Astrocyte (in vitro differentiated cells and primary cell): ENCODE measurements at regions not wholly inside any gene's neighbourhood (a gene's known extent, or its start where the extent isn't known, plus 50 kb on each side); places are given as distances from the start of the nearest gene placed in this dataset.
A peak's percentile ranks its signal among the peaks of the same experiment; 100 is the strongest.

Experiments
- DNase-seq: peaks from one replicate; pipeline ENCODE4 v3.0.0-alpha.2; 2010; ENCODE audit warnings: low read depth
- FAIRE-seq: peaks from 2 replicates; lab custom pipeline; 2011; peaks lifted over from hg19 to GRCh38; lab: Jason Lieb, UNC
- H2AFZ ChIP-seq: 2 replicates; pipeline ENCODE4 v1.6.0; 2012; ENCODE audit warnings: low read depth, low read length, inconsistent platforms
- H3K27ac ChIP-seq: 2 replicates; pipeline ENCODE4 v1.5.1; 2011; ENCODE audit warnings: low read depth, low read length, inconsistent platforms
- H3K27me3 ChIP-seq: 2 replicates; pipeline ENCODE4 v1.6.0; 2011; ENCODE audit warnings: low read length, inconsistent platforms; ENCODE audit not compliant: insufficient read depth
- H3K36me3 ChIP-seq: 2 replicates; pipeline ENCODE4 v1.5.1; 2011; ENCODE audit warnings: low read length, inconsistent platforms; ENCODE audit not compliant: insufficient read depth
- H3K4me1 ChIP-seq: 2 replicates; pipeline ENCODE4 v1.5.1; 2011; ENCODE audit warnings: low read length, inconsistent platforms; ENCODE audit not compliant: insufficient read depth
- H3K4me2 ChIP-seq: 2 replicates; pipeline ENCODE4 v1.6.0; 2012; ENCODE audit warnings: low read length, inconsistent platforms
- H3K4me3 ChIP-seq: 2 replicates; pipeline ENCODE4 v1.5.1; 2011; ENCODE audit warnings: low read depth, mild to moderate bottlenecking, low read length, inconsistent platforms; ENCODE audit not compliant: insufficient read depth
- H3K79me2 ChIP-seq: 2 replicates; pipeline ENCODE4 v1.6.0; 2012; ENCODE audit warnings: mild to moderate bottlenecking, low read length, inconsistent platforms; ENCODE audit not compliant: insufficient read depth
- H3K9ac ChIP-seq: 2 replicates; pipeline ENCODE4 v1.6.0; 2012; ENCODE audit warnings: mild to moderate bottlenecking, low read length, inconsistent platforms
- H3K9me3 ChIP-seq: 2 replicates; pipeline ENCODE4 v1.5.1; 2012; ENCODE audit warnings: low read depth, mild to moderate bottlenecking, low read length, inconsistent platforms; ENCODE audit not compliant: insufficient read depth
- H4K20me1 ChIP-seq: 2 replicates; pipeline ENCODE4 v1.6.0; 2012; ENCODE audit warnings: low read length, inconsistent platforms; ENCODE audit not compliant: insufficient read depth
- H3K27ac Mint-ChIP-seq: one replicate; pipeline ENCODE4 v1.8.0; 2021; ENCODE audit warnings: mild to moderate bottlenecking, mixed read lengths; ENCODE audit not compliant: unreplicated experiment
- H3K27me3 Mint-ChIP-seq: one replicate; pipeline ENCODE4 v1.8.0; 2021; ENCODE audit warnings: low read depth, mixed read lengths; ENCODE audit not compliant: unreplicated experiment
- H3K36me3 Mint-ChIP-seq: one replicate; pipeline ENCODE4 v1.8.0; 2021; ENCODE audit warnings: low read depth, mixed read lengths; ENCODE audit not compliant: unreplicated experiment
- H3K4me1 Mint-ChIP-seq: one replicate; pipeline ENCODE4 v1.8.0; 2021; ENCODE audit warnings: low read depth, mixed read lengths; ENCODE audit not compliant: unreplicated experiment
- H3K4me3 Mint-ChIP-seq: one replicate; pipeline ENCODE4 v1.8.0; 2021; ENCODE audit warnings: mild to moderate bottlenecking, moderate library complexity, mixed read lengths; ENCODE audit not compliant: unreplicated experiment
- H3K9me3 Mint-ChIP-seq: one replicate; pipeline ENCODE4 v1.8.0; 2021; ENCODE audit warnings: mild to moderate bottlenecking, mixed read lengths; ENCODE audit not compliant: unreplicated experiment
- EZH2 ChIP-seq: IDR thresholded peaks from 2 replicates; pipeline ENCODE4 v1.6.1; 2012; ENCODE audit warnings: mild to moderate bottlenecking, low read length, inconsistent platforms; ENCODE audit not compliant: insufficient read depth
- TF ChIP-seq, protein P1 (sequence below): IDR thresholded peaks from 2 replicates; pipeline ENCODE4 v1.5.1; 2011; ENCODE audit warnings: low read depth, mild to moderate bottlenecking, inconsistent platforms, low read length, moderate library complexity; ENCODE audit not compliant: insufficient read depth

DNA sequence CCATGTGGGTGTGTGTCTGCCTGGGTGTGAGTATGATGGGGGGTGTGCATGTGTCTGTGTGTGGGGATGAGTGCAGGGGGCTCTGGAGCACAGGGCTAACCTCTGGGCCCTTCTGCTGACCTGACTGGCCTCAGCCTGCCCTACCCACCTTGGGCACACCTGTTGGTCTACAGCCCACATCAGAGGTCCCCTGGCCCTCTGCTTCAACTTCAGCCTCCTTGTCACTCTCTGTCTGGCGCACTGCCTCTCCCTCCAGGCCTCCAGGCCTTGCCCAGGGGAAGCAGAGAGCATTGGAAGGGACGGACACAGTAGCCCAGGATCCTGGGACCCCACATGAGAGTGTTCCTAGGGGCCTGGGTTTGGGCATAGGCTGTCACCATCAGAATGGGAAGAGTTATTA, 115.4 kb downstream of the EFNB1 start:
- no peaks in the 10 kb centered on the region for H3K36me3 ChIP-seq
- H3K4me1 Mint-ChIP-seq = peaks cover 8% of the 10 kb centered on the region
- TF ChIP-seq, protein P1, sequence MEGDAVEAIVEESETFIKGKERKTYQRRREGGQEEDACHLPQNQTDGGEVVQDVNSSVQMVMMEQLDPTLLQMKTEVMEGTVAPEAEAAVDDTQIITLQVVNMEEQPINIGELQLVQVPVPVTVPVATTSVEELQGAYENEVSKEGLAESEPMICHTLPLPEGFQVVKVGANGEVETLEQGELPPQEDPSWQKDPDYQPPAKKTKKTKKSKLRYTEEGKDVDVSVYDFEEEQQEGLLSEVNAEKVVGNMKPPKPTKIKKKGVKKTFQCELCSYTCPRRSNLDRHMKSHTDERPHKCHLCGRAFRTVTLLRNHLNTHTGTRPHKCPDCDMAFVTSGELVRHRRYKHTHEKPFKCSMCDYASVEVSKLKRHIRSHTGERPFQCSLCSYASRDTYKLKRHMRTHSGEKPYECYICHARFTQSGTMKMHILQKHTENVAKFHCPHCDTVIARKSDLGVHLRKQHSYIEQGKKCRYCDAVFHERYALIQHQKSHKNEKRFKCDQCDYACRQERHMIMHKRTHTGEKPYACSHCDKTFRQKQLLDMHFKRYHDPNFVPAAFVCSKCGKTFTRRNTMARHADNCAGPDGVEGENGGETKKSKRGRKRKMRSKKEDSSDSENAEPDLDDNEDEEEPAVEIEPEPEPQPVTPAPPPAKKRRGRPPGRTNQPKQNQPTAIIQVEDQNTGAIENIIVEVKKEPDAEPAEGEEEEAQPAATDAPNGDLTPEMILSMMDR = no peak
- no peak for TF ChIP-seq EZH2
- H3K9me3 Mint-ChIP-seq = peaks cover 1% of the 10 kb centered on the region
- FAIRE-seq = no peak
- H3K9ac ChIP-seq = no peak overlapping the region
- H3K9me3 ChIP-seq = no peaks in the 10 kb centered on the region
- H3K36me3 Mint-ChIP-seq = no peaks in the 10 kb centered on the region
- no peak overlapping the region for H3K4me3 Mint-ChIP-seq
- no peak overlapping the region for H3K4me2 ChIP-seq
- no peak overlapping the region for H3K27ac ChIP-seq
- no peak overlapping the region for H3K27ac Mint-ChIP-seq
- no peaks in the 10 kb centered on the region for H4K20me1 ChIP-seq
- no peaks in the 10 kb centered on the region for H3K27me3 ChIP-seq
- peaks cover 19% of the 10 kb centered on the region for H3K4me1 ChIP-seq
- H3K79me2 ChIP-seq = no peaks in the 10 kb centered on the region
- H2AFZ ChIP-seq = no peak overlapping the region
- peaks cover 3% of the 10 kb centered on the region for H3K27me3 Mint-ChIP-seq
- H3K4me3 ChIP-seq = no peak overlapping the region
- no peak for DNase-seq

DNA sequence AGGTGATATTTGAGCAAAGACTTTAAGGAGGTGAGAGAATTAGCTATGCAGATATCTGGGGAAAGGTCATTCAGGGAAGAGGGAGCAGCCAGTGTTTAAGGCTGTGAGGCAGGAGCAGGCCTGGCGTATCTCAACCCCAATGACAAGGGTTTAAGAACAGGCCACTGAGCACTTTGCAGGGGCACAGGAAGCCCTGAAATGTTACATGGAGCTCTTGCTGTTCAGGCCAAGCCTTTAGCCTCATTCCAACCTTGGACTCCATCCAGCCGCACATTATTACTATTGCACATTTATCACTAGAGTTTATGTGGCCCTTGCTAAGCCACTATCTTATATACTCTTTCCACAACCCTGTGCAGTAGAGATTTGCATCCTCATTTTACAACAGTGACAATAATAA, 114.0 kb downstream of the EFNB1 start:
- Histone ChIP-seq H3K4me3 (no peak overlapping the region), H2AFZ (no peak overlapping the region), H4K20me1 (no peaks in the 10 kb centered on the region), H3K9ac (no peak overlapping the region), H3K9me3 (no peaks in the 10 kb centered on the region), H3K4me1 (peaks cover 29% of the 10 kb centered on the region), H3K27me3 (no peaks in the 10 kb centered on the region), H3K4me2 (no peak overlapping the region), H3K36me3 (no peaks in the 10 kb centered on the region), H3K27ac (no peak overlapping the region), H3K79me2 (no peaks in the 10 kb centered on the region)
- Mint-ChIP-seq H3K4me3 (no peak overlapping the region), H3K9me3 (no peaks in the 10 kb centered on the region), H3K4me1 (peaks cover 9% of the 10 kb centered on the region), H3K27ac (no peak overlapping the region), H3K36me3 (no peaks in the 10 kb centered on the region), H3K27me3 (peaks cover 3% of the 10 kb centered on the region)
- DNase-seq (no peak), FAIRE-seq (peak; percentile 82)
- TF ChIP-seq, protein P1 = no peak
- no peak for TF ChIP-seq EZH2

DNA sequence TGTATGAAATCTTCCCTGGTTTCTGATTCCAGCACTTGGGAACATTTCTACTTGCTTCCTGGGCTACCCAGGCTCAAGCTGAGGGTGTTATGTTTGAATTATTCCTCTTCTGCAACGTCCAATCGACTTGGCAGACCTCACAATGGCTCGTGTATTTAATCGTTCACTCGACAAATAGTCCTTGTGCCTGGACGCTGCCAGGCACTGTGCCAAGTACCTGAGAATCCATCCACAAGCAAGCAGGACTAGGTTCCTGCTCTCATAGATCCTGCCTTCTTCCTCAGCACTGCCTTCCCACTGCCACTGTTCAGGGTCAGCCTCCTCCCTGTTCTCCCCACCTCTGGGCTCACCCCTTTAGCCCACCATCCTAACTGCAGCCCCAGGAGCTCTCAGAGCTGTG, 113.3 kb downstream of the EFNB1 start:
- no peaks in the 10 kb centered on the region for H3K27me3 ChIP-seq
- FAIRE-seq = no peak
- H2AFZ ChIP-seq = no peak overlapping the region
- H4K20me1 ChIP-seq = no peaks in the 10 kb centered on the region
- no peak overlapping the region for H3K27ac ChIP-seq
- H3K9me3 ChIP-seq = no peaks in the 10 kb centered on the region
- H3K4me3 ChIP-seq = no peak overlapping the region
- H3K4me3 Mint-ChIP-seq = no peak overlapping the region
- H3K27me3 Mint-ChIP-seq = peaks cover 3% of the 10 kb centered on the region
- H3K79me2 ChIP-seq = no peaks in the 10 kb centered on the region
- H3K36me3 ChIP-seq = no peaks in the 10 kb centered on the region
- peaks cover 9% of the 10 kb centered on the region for H3K4me1 Mint-ChIP-seq
- TF ChIP-seq, protein P1 = no peak
- TF ChIP-seq EZH2 = no peak
- H3K27ac Mint-ChIP-seq = no peak overlapping the region
- peaks cover 30% of the 10 kb centered on the region for H3K4me1 ChIP-seq
- H3K9me3 Mint-ChIP-seq = no peaks in the 10 kb centered on the region
- DNase-seq = no peak
- no peaks in the 10 kb centered on the region for H3K36me3 Mint-ChIP-seq
- no peak overlapping the region for H3K9ac ChIP-seq
- no peak overlapping the region for H3K4me2 ChIP-seq
